Endodermal cell (in vitro differentiated cells): ENCODE measurements at regions not wholly inside any gene's neighbourhood (a gene's known extent, or its start where the extent isn't known, plus 50 kb on each side); places are given as distances from the start of the nearest gene placed in this dataset.

ENCODE experiments used
- DNase-seq: peaks from one replicate; pipeline ENCODE4 v3.0.0-alpha.2; 2017
- H3K27ac ChIP-seq: 2 replicates; pipeline ENCODE4 v1.5.1; 2013; ENCODE audit warnings: mild to moderate bottlenecking, low read depth, low read length, moderate library complexity
- H3K27me3 ChIP-seq: 2 replicates; pipeline ENCODE4 v1.6.1; 2013; ENCODE audit warnings: mild to moderate bottlenecking, low read length, moderate library complexity; ENCODE audit not compliant: insufficient read depth, control insufficient read depth, poor library complexity, severe bottlenecking
- H3K36me3 ChIP-seq: 2 replicates; pipeline ENCODE4 v1.7.0; 2013; ENCODE audit warnings: mild to moderate bottlenecking, low read length, moderate library complexity; ENCODE audit not compliant: control insufficient read depth, insufficient read depth
- H3K4me1 ChIP-seq: one replicate; pipeline ENCODE4 v1.7.0; 2013; ENCODE audit warnings: low read length; ENCODE audit not compliant: control insufficient read depth, insufficient read depth
- H3K4me3 ChIP-seq: 2 replicates; pipeline ENCODE4 v1.5.1; 2013; ENCODE audit warnings: mild to moderate bottlenecking, low read length, moderate library complexity
- H3K9ac ChIP-seq: 2 replicates; pipeline ENCODE4 v1.6.1; 2013; ENCODE audit warnings: mild to moderate bottlenecking, low read length, moderate library complexity; ENCODE audit not compliant: poor library complexity, severe bottlenecking; ENCODE audit errors: extremely low read depth
- H3K9me3 ChIP-seq: 2 replicates; pipeline ENCODE4 v1.6.1; 2013; ENCODE audit warnings: mild to moderate bottlenecking, low read length, moderate library complexity; ENCODE audit not compliant: control insufficient read depth
- H3K27ac Mint-ChIP-seq: 2 replicates; pipeline ENCODE4 v1.8.0; 2020; ENCODE audit warnings: mixed read lengths
- H3K27me3 Mint-ChIP-seq: 2 replicates; pipeline ENCODE4 v1.8.0; 2021; ENCODE audit warnings: mild to moderate bottlenecking, mixed read lengths; ENCODE audit not compliant: insufficient read depth
- H3K36me3 Mint-ChIP-seq: 2 replicates; pipeline ENCODE4 v1.8.0; 2020; ENCODE audit warnings: low read depth, mixed read lengths
- H3K4me1 Mint-ChIP-seq: 2 replicates; pipeline ENCODE4 v1.8.0; 2020; ENCODE audit warnings: mixed read lengths
- H3K4me3 Mint-ChIP-seq: 2 replicates; pipeline ENCODE4 v1.8.0; 2020; ENCODE audit warnings: mild to moderate bottlenecking, moderate library complexity, mixed read lengths
- H3K9me3 Mint-ChIP-seq: 2 replicates; pipeline ENCODE4 v1.8.0; 2020; ENCODE audit warnings: mild to moderate bottlenecking, mixed read lengths
- WGBS, 2 experiments: methylation state at CpG; one replicate each; pipeline versions ENCODE4 v1.1.5 to v1.1.7; 2013; ENCODE audit warnings: missing lambda C conversion rate in 2 of 2, mixed read lengths in 1 of 2; ENCODE audit not compliant: insufficient coverage in 1 of 2, insufficient read length in 1 of 2; 5-methylcytosine and 5-hydroxymethylcytosine counted together
- TF ChIP-seq, protein P1 (sequence below): fragments of 200-600 bp; sonication (generic); conservative IDR thresholded peaks from 2 replicates; pipeline ENCODE4 v1.5.0; 2021; ENCODE audit warnings: antibody characterized with exemption, mild to moderate bottlenecking

GRCh38 chr9:22700171-22700570, 253.5 kb downstream of the DMRTA1 start:
- H3K4me1 ChIP-seq = no peaks in the 10 kb centered on the region
- Mint-ChIP-seq H3K27ac (no peak overlapping the region), H3K4me3 (no peak overlapping the region), H3K4me1 (peaks cover 2% of the 10 kb centered on the region), H3K27me3 (no peaks in the 10 kb centered on the region), H3K36me3 (no peaks in the 10 kb centered on the region), H3K9me3 (peaks cover 2% of the 10 kb centered on the region)
- H3K9ac ChIP-seq = no peak overlapping the region
- H3K9me3 ChIP-seq = peaks cover 8% of the 10 kb centered on the region
- TF ChIP-seq, protein P1, sequence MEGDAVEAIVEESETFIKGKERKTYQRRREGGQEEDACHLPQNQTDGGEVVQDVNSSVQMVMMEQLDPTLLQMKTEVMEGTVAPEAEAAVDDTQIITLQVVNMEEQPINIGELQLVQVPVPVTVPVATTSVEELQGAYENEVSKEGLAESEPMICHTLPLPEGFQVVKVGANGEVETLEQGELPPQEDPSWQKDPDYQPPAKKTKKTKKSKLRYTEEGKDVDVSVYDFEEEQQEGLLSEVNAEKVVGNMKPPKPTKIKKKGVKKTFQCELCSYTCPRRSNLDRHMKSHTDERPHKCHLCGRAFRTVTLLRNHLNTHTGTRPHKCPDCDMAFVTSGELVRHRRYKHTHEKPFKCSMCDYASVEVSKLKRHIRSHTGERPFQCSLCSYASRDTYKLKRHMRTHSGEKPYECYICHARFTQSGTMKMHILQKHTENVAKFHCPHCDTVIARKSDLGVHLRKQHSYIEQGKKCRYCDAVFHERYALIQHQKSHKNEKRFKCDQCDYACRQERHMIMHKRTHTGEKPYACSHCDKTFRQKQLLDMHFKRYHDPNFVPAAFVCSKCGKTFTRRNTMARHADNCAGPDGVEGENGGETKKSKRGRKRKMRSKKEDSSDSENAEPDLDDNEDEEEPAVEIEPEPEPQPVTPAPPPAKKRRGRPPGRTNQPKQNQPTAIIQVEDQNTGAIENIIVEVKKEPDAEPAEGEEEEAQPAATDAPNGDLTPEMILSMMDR = no peak
- H3K27ac ChIP-seq = no peak overlapping the region
- no peaks in the 10 kb centered on the region for H3K27me3 ChIP-seq
- H3K36me3 ChIP-seq = no peaks in the 10 kb centered on the region
- no peak overlapping the region for H3K4me3 ChIP-seq
- DNase-seq = no peak

- no peak for DNase-seq
- Histone ChIP-seq H3K9ac (no peak overlapping the region), H3K4me3 (no peak overlapping the region), H3K27ac (no peak overlapping the region), H3K27me3 (no peaks in the 10 kb centered on the region), H3K4me1 (no peaks in the 10 kb centered on the region), H3K9me3 (peaks cover 7% of the 10 kb centered on the region), H3K36me3 (no peaks in the 10 kb centered on the region)
- TF ChIP-seq, protein P1 = peak; percentile 70
- H3K27me3 Mint-ChIP-seq = no peaks in the 10 kb centered on the region
- 75% methylated on average over 1 of the region's 1 CpG; no CpG with 5 or more reads in 1 of the 2 experiments for WGBS, 2 experiments
- H3K9me3 Mint-ChIP-seq = peaks cover 19% of the 10 kb centered on the region
- H3K4me3 Mint-ChIP-seq = no peak overlapping the region
- peaks cover 2% of the 10 kb centered on the region for H3K4me1 Mint-ChIP-seq
- peaks cover 7% of the 10 kb centered on the region for H3K36me3 Mint-ChIP-seq
- H3K27ac Mint-ChIP-seq = no peak overlapping the region
These were observed 272.0 kb downstream of the DMRTA1 start for GRCh38 chr9:22718653-22719052.

GRCh38 chr9:22722492-22722891, 275.9 kb downstream of the DMRTA1 start:
- DNase-seq = no peak
- Histone ChIP-seq H3K9me3 (peaks cover 11% of the 10 kb centered on the region), H3K9ac (no peak overlapping the region), H3K4me1 (no peaks in the 10 kb centered on the region), H3K27ac (no peak overlapping the region), H3K27me3 (no peaks in the 10 kb centered on the region), H3K36me3 (no peaks in the 10 kb centered on the region), H3K4me3 (no peak overlapping the region)
- H3K27ac Mint-ChIP-seq = no peak overlapping the region
- no peaks in the 10 kb centered on the region for H3K27me3 Mint-ChIP-seq
- H3K9me3 Mint-ChIP-seq = peaks cover 3% of the 10 kb centered on the region
- H3K36me3 Mint-ChIP-seq = peaks cover 8% of the 10 kb centered on the region
- H3K4me1 Mint-ChIP-seq = no peaks in the 10 kb centered on the region
- TF ChIP-seq, protein P1 = no peak
- H3K4me3 Mint-ChIP-seq = no peak overlapping the region
- WGBS, 2 experiments = 93% methylated on average over 2 of the region's 2 CpGs; no CpG with 5 or more reads in 1 of the 2 experiments
